ENCODE measurements at regions not wholly inside any gene's neighbourhood (a gene's known extent, or its start where the extent isn't known, plus 50 kb on each side); places are given as distances from the start of the nearest gene placed in this dataset.

- TF ChIP-seq ZNF274 (IDR thresholded peaks at IDR 0.05; ENCODE audit: low read depth, low read length) (no peak), YY1 (IDR thresholded peaks at IDR 0.05; ENCODE audit: insufficient read depth, insufficient read length) (no peak), SUZ12 (IDR thresholded peaks at IDR 0.05; ENCODE audit: extremely low read depth, insufficient read depth, insufficient read length) (no peak)
Measured at GRCh38 chr5:89071101-89071940, 188.3 kb upstream of the MEF2C start.

Data from NT2/D1 (cell line).